CD14-positive monocyte (primary cell): ENCODE measurements at regions not wholly inside any gene's neighbourhood (a gene's known extent, or its start where the extent isn't known, plus 50 kb on each side); places are given as distances from the start of the nearest gene placed in this dataset.
A peak's percentile ranks its signal among the peaks of the same experiment; 100 is the strongest.

Source experiments
- DNase-seq, 3 donors: peaks; one replicate each; pipeline ENCODE4 v3.0.0-alpha.2; 2011 to 2022
- H2AFZ ChIP-seq: 2 replicates; pipeline ENCODE4 v1.6.0; 2012; ENCODE audit warnings: mild to moderate bottlenecking, low read depth, low read length, inconsistent platforms; ENCODE audit not compliant: insufficient read depth, poor library complexity, severe bottlenecking
- H3K27ac ChIP-seq, 2 donors: 1 replicate in 1 of 2; 2 replicates in 1 of 2; pipeline ENCODE4 v1.5.1; 2012 to 2013; ENCODE audit warnings: low read length in 2 of 2, control low read depth in 1 of 2, inconsistent platforms in 1 of 2, low read depth in 1 of 2, mild to moderate bottlenecking in 1 of 2
- H3K27me3 ChIP-seq, 2 donors: one replicate each; pipeline versions ENCODE4 v1.6.0 to v1.6.1; 2011 to 2013; ENCODE audit warnings: low read length in 2 of 2; ENCODE audit not compliant: control insufficient read depth in 2 of 2, insufficient read depth in 2 of 2
- H3K36me3 ChIP-seq, 2 donors: replicated peaks in 1 of 2; 1 replicate in 1 of 2; 2 replicates in 1 of 2; pipeline versions ENCODE4 v1.5.1 to v1.6.1; 2012 to 2013; ENCODE audit warnings: low read length in 2 of 2, control low read depth in 1 of 2, inconsistent platforms in 1 of 2, mild to moderate bottlenecking in 1 of 2; ENCODE audit not compliant: insufficient read depth in 2 of 2, control insufficient read depth in 1 of 2
- H3K4me1 ChIP-seq, 2 donors: 1 replicate in 1 of 2; 2 replicates in 1 of 2; pipeline versions ENCODE4 v1.5.1 to v1.6.1; 2012 to 2013; ENCODE audit warnings: low read length in 2 of 2, control low read depth in 1 of 2, inconsistent platforms in 1 of 2, mild to moderate bottlenecking in 1 of 2, moderate library complexity in 1 of 2; ENCODE audit not compliant: insufficient read depth in 2 of 2, control insufficient read depth in 1 of 2
- H3K4me2 ChIP-seq: replicated peaks from 2 replicates; pipeline ENCODE3; 2012; ENCODE audit warnings: low read length, moderate library complexity, mild to moderate bottlenecking; ENCODE audit not compliant: poor library complexity, severe bottlenecking; ENCODE audit errors: extremely low read depth
- H3K4me3 ChIP-seq, 3 experiments: fragments of 200-600 bp in 1 of 3; sonication (generic) in 1 of 3; replicated peaks in 1 of 3; 1 replicate in 2 of 3; 2 replicates in 1 of 3; pipeline ENCODE4 v1.5.1; 2011 to 2013; ENCODE audit warnings: low read length in 3 of 3, mild to moderate bottlenecking in 3 of 3, control low read depth in 2 of 3, low read depth in 2 of 3, inconsistent platforms in 1 of 3, moderate library complexity in 1 of 3
- H3K79me2 ChIP-seq: 2 replicates; pipeline ENCODE4 v1.6.0; 2012; ENCODE audit warnings: mild to moderate bottlenecking, control low read depth, inconsistent platforms, low read length, moderate library complexity; ENCODE audit not compliant: insufficient read depth
- H3K9ac ChIP-seq: 2 replicates; pipeline ENCODE4 v1.6.0; 2017; ENCODE audit warnings: low read length, mild to moderate bottlenecking; ENCODE audit not compliant: insufficient read depth, poor library complexity, severe bottlenecking
- H3K9me3 ChIP-seq, 2 donors: replicated peaks in 1 of 2; 1 replicate in 1 of 2; 2 replicates in 1 of 2; pipeline versions ENCODE4 v1.5.1 to v1.6.1; 2012 to 2013; ENCODE audit warnings: low read length in 2 of 2, control low read depth in 1 of 2; ENCODE audit not compliant: control insufficient read depth in 1 of 2, insufficient read depth in 1 of 2
- H4K20me1 ChIP-seq: 2 replicates; pipeline ENCODE4 v1.6.0; 2012; ENCODE audit warnings: mild to moderate bottlenecking, low read length, control low read depth, moderate library complexity; ENCODE audit not compliant: insufficient read depth
- H3K27ac Mint-ChIP-seq, 7 donors: one replicate each; pipeline ENCODE4 v1.8.0; 2020; ENCODE audit warnings: mild to moderate bottlenecking in 7 of 7, mixed read lengths in 7 of 7, moderate library complexity in 6 of 7, inconsistent platforms in 2 of 7
- H3K27me3 Mint-ChIP-seq, 3 donors: one replicate each; pipeline ENCODE4 v1.8.0; 2021 to 2022; ENCODE audit warnings: low read depth in 3 of 3, mild to moderate bottlenecking in 3 of 3, mixed read lengths in 3 of 3, moderate library complexity in 3 of 3, inconsistent platforms in 1 of 3
- H3K36me3 Mint-ChIP-seq, 2 donors: one replicate each; pipeline ENCODE4 v1.8.0; 2020; ENCODE audit warnings: mixed read lengths in 2 of 2, inconsistent platforms in 1 of 2, mild to moderate bottlenecking in 1 of 2
- H3K4me1 Mint-ChIP-seq: one replicate; pipeline ENCODE4 v1.8.0; 2020; ENCODE audit warnings: mild to moderate bottlenecking, mixed read lengths
- H3K4me3 Mint-ChIP-seq, 2 donors: one replicate each; pipeline ENCODE4 v1.8.0; 2020; ENCODE audit warnings: mild to moderate bottlenecking in 2 of 2, mixed read lengths in 2 of 2, moderate library complexity in 1 of 2
- H3K9me3 Mint-ChIP-seq, 7 donors: one replicate each; pipeline ENCODE4 v1.8.0; 2020 to 2022; ENCODE audit warnings: mixed read lengths in 7 of 7, mild to moderate bottlenecking in 6 of 7, moderate library complexity in 6 of 7, inconsistent platforms in 2 of 7
- CTCF ChIP-seq: fragments of 200-600 bp; IDR thresholded peaks from one replicate; pipeline ENCODE4 v1.8.0; 2022; ENCODE audit warnings: antibody characterized with exemption, mild to moderate bottlenecking
- WGBS: methylation state at CpG from one replicate; pipeline ENCODE4 v1.1.5; 2013; ENCODE audit warnings: missing lambda C conversion rate; ENCODE audit not compliant: insufficient coverage; 5-methylcytosine and 5-hydroxymethylcytosine counted together
- intact Hi-C, 2 donors: fragments of 100-400 bp; cut with micrococcal nuclease; formaldehyde crosslinking; loops; one replicate each; pipeline versions ENCODE4 v1.15.0 to v1.15.1; 2023

- WGBS: 88% methylated on average over 8 of the region's 9 CpGs
- H3K79me2 ChIP-seq: no peaks in the 10 kb centered on the region
- H3K4me1 Mint-ChIP-seq: peaks cover 25% of the 10 kb centered on the region
These were observed 368.0 kb upstream of the MYT1L start for GRCh38 chr2:2699121-2699505.

GRCh38 chr2:2698182-2699120 lies 367.4 kb upstream of the MYT1L start:
- DNase-seq: peak in 1 of 3 donors; percentile 30
- H3K27me3 Mint-ChIP-seq: peaks cover 8 to 19% (median 17%) of the 10 kb centered on the region in 3 donors
- no peak overlapping the region for H3K4me2 ChIP-seq

More at GRCh38 chr2:2699121-2699505, 368.0 kb upstream of the MYT1L start:
- Mint-ChIP-seq H3K27me3 (peaks cover 8 to 21% (median 18%) of the 10 kb centered on the region in 3 donors), H3K36me3 (no peaks in the 10 kb centered on the region), H3K27ac (no peak overlapping the region), H3K9me3 (peaks cover 0 to 6% (median 0%) of the 10 kb centered on the region in 7 donors), H3K4me3 (no peak overlapping the region)
- H3K4me3 ChIP-seq: no peak overlapping the region
- H3K27ac ChIP-seq: no peak overlapping the region
- no peak overlapping the region for H3K9ac ChIP-seq
- peaks cover 10 to 12% of the 10 kb centered on the region in 2 donors for H3K4me1 ChIP-seq
- H4K20me1 ChIP-seq: no peaks in the 10 kb centered on the region
- no peak for DNase-seq
- H3K36me3 ChIP-seq: no peaks in the 10 kb centered on the region
- intact Hi-C loops: no loop called here
- H3K27me3 ChIP-seq: no peaks in the 10 kb centered on the region
- no peak overlapping the region for H3K4me2 ChIP-seq
- no peak overlapping the region for H2AFZ ChIP-seq
- no peaks in the 10 kb centered on the region for H3K9me3 ChIP-seq
- TF ChIP-seq CTCF: no peak

More at GRCh38 chr2:2698182-2699120, 367.4 kb upstream of the MYT1L start:
- 79% methylated on average over 21 of the region's 24 CpGs for WGBS
- Histone ChIP-seq H3K9me3 (no peaks in the 10 kb centered on the region), H3K79me2 (no peaks in the 10 kb centered on the region), H3K36me3 (no peaks in the 10 kb centered on the region), H3K27me3 (no peaks in the 10 kb centered on the region), H3K27ac (no peak overlapping the region), H3K9ac (no peak overlapping the region), H3K4me1 (peaks cover 4 to 6% of the 10 kb centered on the region in 2 donors), H2AFZ (no peak overlapping the region), H4K20me1 (no peaks in the 10 kb centered on the region), H3K4me3 (no peak overlapping the region)
- intact Hi-C loops: no loop called here
- Mint-ChIP-seq H3K4me1 (peaks cover 19% of the 10 kb centered on the region), H3K9me3 (peaks cover 0 to 6% (median 0%) of the 10 kb centered on the region in 7 donors), H3K4me3 (no peak overlapping the region), H3K27ac (no peak overlapping the region), H3K36me3 (no peaks in the 10 kb centered on the region)
- no peak for TF ChIP-seq CTCF
